PFSK-1 (cell line): ENCODE measurements at regions not wholly inside any gene's neighbourhood (a gene's known extent, or its start where the extent isn't known, plus 50 kb on each side); places are given as distances from the start of the nearest gene placed in this dataset.

Experiments
- FOXP2 ChIP-seq: optimal IDR thresholded peaks from 2 replicates; pipeline ENCODE3; 2011; ENCODE audit warnings: borderline replicate concordance, control low read depth, inconsistent platforms; ENCODE audit not compliant: insufficient read depth; ENCODE audit errors: extremely low read length, extremely low read depth
- POLR2AphosphoS5 ChIP-seq: IDR thresholded peaks from 2 replicates; pipeline ENCODE4 v1.6.1; 2012; ENCODE audit warnings: low read depth, mild to moderate bottlenecking, control low read depth, low read length, moderate library complexity
- REST ChIP-seq, 2 experiments: IDR thresholded peaks; 2 replicates each; pipeline versions ENCODE4 v1.6.1 to v1.8.0; 2011 to 2012; ENCODE audit warnings: low read depth in 2 of 2, low read length in 2 of 2, control low read depth in 1 of 2, inconsistent platforms in 1 of 2, mild to moderate bottlenecking in 1 of 2, moderate library complexity in 1 of 2; ENCODE audit not compliant: insufficient read depth in 1 of 2
- SIN3A ChIP-seq: IDR thresholded peaks from 2 replicates; pipeline ENCODE4 v1.6.1; 2012; ENCODE audit warnings: mild to moderate bottlenecking, low read length, moderate library complexity, borderline replicate concordance; ENCODE audit not compliant: insufficient read depth
- TAF1 ChIP-seq: IDR thresholded peaks from 2 replicates; pipeline ENCODE4 v1.6.1; 2012; ENCODE audit warnings: low read length, control low read depth, borderline replicate concordance; ENCODE audit not compliant: insufficient read depth

DNA sequence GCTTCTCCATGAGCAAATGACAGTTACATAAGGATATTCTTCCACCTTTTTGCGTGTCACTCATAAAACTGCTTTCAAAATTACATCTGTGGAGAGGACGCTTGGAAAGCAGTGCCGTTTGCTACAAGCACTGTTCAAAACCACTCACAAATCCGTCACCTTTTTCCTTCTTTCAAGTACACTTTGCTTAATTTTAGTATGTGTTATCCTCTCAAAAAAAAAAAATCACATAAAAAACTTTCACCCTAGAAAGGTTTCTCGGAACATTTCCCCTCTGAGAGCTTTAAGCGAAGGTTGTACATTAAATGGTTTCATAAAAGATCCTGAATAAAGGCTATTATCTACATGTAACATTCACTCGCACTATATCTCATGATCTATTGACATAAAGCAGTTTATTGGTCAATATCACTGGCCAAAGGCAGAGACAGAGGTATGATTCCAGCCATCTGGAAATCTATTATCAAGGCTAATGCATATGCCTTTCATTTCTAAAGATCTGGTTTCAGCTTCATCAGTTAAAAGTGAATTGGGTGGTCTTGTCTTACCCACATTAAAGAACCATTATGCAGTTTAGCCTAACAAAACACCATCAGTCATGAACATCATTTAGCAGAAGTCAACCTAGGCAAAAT, 163.6 kb downstream of the ENC1 start:
- TF ChIP-seq POLR2AphosphoS5 (no peak), TAF1 (no peak), REST (IDR thresholded peaks at IDR 0.05; ENCODE audit: insufficient read depth in 1 of 2, low read depth in 2 of 2, low read length in 2 of 2) (no peak), SIN3A (no peak), FOXP2 (no peak)
